Upper lobe of left lung (tissue), 6 donors: ENCODE measurements at regions not wholly inside any gene's neighbourhood (a gene's known extent, or its start where the extent isn't known, plus 50 kb on each side); places are given as distances from the start of the nearest gene placed in this dataset.
"Not testable (repeated sequence)": the region's sequence is repeated elsewhere in the genome, so short reads cannot be mapped to it uniquely, and the experiment has no call there.

Experiments used
- ATAC-seq, 2 donors: fragments of 200-7000 bp; cut with Tn5 transposase; one replicate each; pipeline ENCODE4 v1.9.1; 2022; ENCODE audit warnings: mild to moderate bottlenecking in 2 of 2, moderate library complexity in 2 of 2; ENCODE audit not compliant: low FRiP score in 2 of 2
- DNase-seq, 2 donors: peaks; one replicate each; pipeline ENCODE4 v3.0.0-alpha.2; 2019 to 2020
- H3K27ac ChIP-seq, 4 donors: fragments of 200-600 bp; sonication (generic); one replicate each; pipeline ENCODE4 v1.5.1; 2016 to 2019
- H3K27me3 ChIP-seq, 4 donors: fragments of 200-600 bp; sonication (generic); one replicate each; pipeline ENCODE4 v1.5.1; 2017 to 2019
- H3K36me3 ChIP-seq, 4 donors: fragments of 200-600 bp; sonication (generic); one replicate each; pipeline ENCODE4 v1.5.1; 2016 to 2019
- H3K4me1 ChIP-seq, 4 donors: fragments of 200-600 bp; sonication (generic); one replicate each; pipeline ENCODE4 v1.5.1; 2018 to 2019
- H3K4me3 ChIP-seq, 4 donors: fragments of 200-600 bp; sonication (generic); one replicate each; pipeline ENCODE4 v1.5.1; 2017 to 2019; ENCODE audit warnings: mild to moderate bottlenecking in 2 of 4, moderate library complexity in 1 of 4
- H3K9me3 ChIP-seq, 4 donors: fragments of 200-600 bp; sonication (generic); one replicate each; pipeline ENCODE4 v1.5.1; 2018 to 2019
- CTCF ChIP-seq, 6 experiments: fragments of 450-650 bp in 4 of 6; fragments of 200-600 bp in 2 of 6; sonication (generic) in 2 of 6; IDR thresholded peaks; one replicate each; pipeline ENCODE4 v1.5.1; 2016 to 2019; ENCODE audit warnings: antibody characterized with exemption in 6 of 6
- EP300 ChIP-seq, 4 donors: sonication (generic); formaldehyde crosslinking; IDR thresholded peaks; one replicate each; pipeline ENCODE4 v1.5.1; 2017; ENCODE audit warnings: antibody characterized with exemption in 4 of 4, control low read depth in 2 of 4
- POLR2A ChIP-seq, 4 donors: fragments of 450-650 bp; IDR thresholded peaks; one replicate each; pipeline ENCODE4 v1.5.1; 2016 to 2017; ENCODE audit warnings: antibody characterized with exemption in 4 of 4, mild to moderate bottlenecking in 2 of 4
- POLR2AphosphoS5 ChIP-seq, 2 donors: sonication (generic); formaldehyde crosslinking; IDR thresholded peaks; one replicate each; pipeline ENCODE4 v1.5.1; 2017; ENCODE audit warnings: antibody characterized with exemption in 2 of 2
- WGBS, 2 donors: methylation state at CpG; one replicate each; pipeline ENCODE4 v1.1.5; 2017 to 2018; 5-methylcytosine and 5-hydroxymethylcytosine counted together
- donor health status: DM: no; HTN: no; CAD: no; lungs with moderate emphysema.
- donor health status: DM: no; HTN: yes; CAD: no; lungs with severe emphysema.

- Histone ChIP-seq H3K4me3 (no peak overlapping the region), H3K4me1 (no peaks in the 10 kb centered on the region), H3K27me3 (no peaks in the 10 kb centered on the region), H3K9me3 (no peaks in the 10 kb centered on the region), H3K27ac (no peak overlapping the region), H3K36me3 (no peaks in the 10 kb centered on the region)
- TF ChIP-seq EP300 (IDR thresholded peaks at IDR 0.05) (no peak), CTCF (IDR thresholded peaks at IDR 0.05) (no peak), POLR2AphosphoS5 (IDR thresholded peaks at IDR 0.05) (no peak)
- DNase-seq (no peak), ATAC-seq (no peak)
These were observed 52.0 kb upstream of the FYN start for GRCh38 chr6:111925296-111925695.

- Histone ChIP-seq H3K9me3 (peaks cover 0 to under 1% (median 0%) of the 10 kb centered on the region in 4 donors), H3K4me3 (no peak overlapping the region), H3K4me1 (no peaks in the 10 kb centered on the region), H3K27me3 (no peaks in the 10 kb centered on the region), H3K36me3 (no peaks in the 10 kb centered on the region), H3K27ac (no peak overlapping the region)
- 68 to 75% methylated on average over 7 of the region's 7 CpGs for WGBS, 2 donors
- ATAC-seq (no peak), DNase-seq (no peak)
- TF ChIP-seq POLR2A (IDR thresholded peaks at IDR 0.05): no peak
- TF ChIP-seq EP300 (IDR thresholded peaks at IDR 0.05): no peak
- no peak for TF ChIP-seq POLR2AphosphoS5 (IDR thresholded peaks at IDR 0.05)
- TF ChIP-seq CTCF (IDR thresholded peaks at IDR 0.05): no peak
These were observed 53.6 kb upstream of the FYN start for GRCh38 chr6:111926731-111927302.

- no peak for DNase-seq
- 80 to 84% methylated on average over 7 of the region's 7 CpGs for WGBS, 2 donors
- no peak overlapping the region for H3K27ac ChIP-seq
- TF ChIP-seq EP300 (IDR thresholded peaks at IDR 0.05): no peak
- no peak for TF ChIP-seq POLR2AphosphoS5 (IDR thresholded peaks at IDR 0.05)
- TF ChIP-seq POLR2A (IDR thresholded peaks at IDR 0.05): no peak
- TF ChIP-seq CTCF (IDR thresholded peaks at IDR 0.05): no peak
- no peaks in the 10 kb centered on the region for H3K27me3 ChIP-seq
- ATAC-seq: no peak
- H3K4me1 ChIP-seq: no peaks in the 10 kb centered on the region
- H3K4me3 ChIP-seq: no peak overlapping the region
- H3K9me3 ChIP-seq: peaks cover 0 to 3% (median 1%) of the 10 kb centered on the region in 4 donors
- no peaks in the 10 kb centered on the region for H3K36me3 ChIP-seq
These were observed 54.1 kb upstream of the FYN start for GRCh38 chr6:111927321-111927720.

GRCh38 chr6:111928139-111928538 lies 54.9 kb upstream of the FYN start:
- TF ChIP-seq EP300 (IDR thresholded peaks at IDR 0.05) (no peak), CTCF (IDR thresholded peaks at IDR 0.05) (no peak), POLR2AphosphoS5 (IDR thresholded peaks at IDR 0.05) (no peak), POLR2A (IDR thresholded peaks at IDR 0.05) (no peak)
- Histone ChIP-seq H3K4me3 (no peak overlapping the region), H3K36me3 (no peaks in the 10 kb centered on the region), H3K4me1 (no peaks in the 10 kb centered on the region), H3K27ac (no peak overlapping the region), H3K9me3 (peaks cover 0 to 5% (median 1%) of the 10 kb centered on the region in 4 donors), H3K27me3 (no peaks in the 10 kb centered on the region)
- DNase-seq (no peak), ATAC-seq (no peak)
- WGBS, 2 donors: 97% methylated on average over 1 of the region's 1 CpG

GRCh38 chr6:111934611-111935010 lies 61.4 kb upstream of the FYN start:
- 59 to 100% methylated on average over 1 to 5 of the region's 5 CpGs for WGBS, 2 donors
- not testable (repeated sequence) for H3K36me3 ChIP-seq, DNase-seq, H3K4me3 ChIP-seq, H3K9me3 ChIP-seq, H3K4me1 ChIP-seq, H3K27me3 ChIP-seq, H3K27ac ChIP-seq, ATAC-seq
